ENCODE measurements at regions not wholly inside any gene's neighbourhood (a gene's known extent, or its start where the extent isn't known, plus 50 kb on each side); places are given as distances from the start of the nearest gene placed in this dataset.

GRCh38 chr6:167742719-167743303 lies 83.9 kb upstream of the AFDN start:
- CTCF ChIA-PET, result no interaction called here
- no peak for TF ChIP-seq CTCF (IDR thresholded peaks at IDR 0.05; ENCODE audit: insufficient read depth, low read depth, low read length)

GRCh38 chr6:167744681-167745669 lies 81.7 kb upstream of the AFDN start:
- no peak for TF ChIP-seq CTCF (IDR thresholded peaks at IDR 0.05; ENCODE audit: insufficient read depth, low read depth, low read length)
- Histone ChIP-seq H3K36me3 (ENCODE audit: control insufficient read depth, insufficient read depth, low read length) (no peaks in the 10 kb centered on the region), H3K27me3 (ENCODE audit: control insufficient read depth, insufficient read depth, low read length) (no peaks in the 10 kb centered on the region), H3K4me3 (ENCODE audit: low read depth, low read length) (no peak overlapping the region)
- POLR2A ChIA-PET, result no interaction called here
- CTCF ChIA-PET, result no interaction called here
- DNase-seq (ENCODE audit: low read depth), result no peak

More at GRCh38 chr6:167742719-167743303, 83.9 kb upstream of the AFDN start:
- POLR2A ChIA-PET, result no interaction called here
- DNase-seq (ENCODE audit: low read depth), result no peak
- Histone ChIP-seq H3K4me3 (ENCODE audit: low read depth, low read length) (no peak overlapping the region), H3K27me3 (ENCODE audit: control insufficient read depth, insufficient read depth, low read length) (no peaks in the 10 kb centered on the region), H3K36me3 (ENCODE audit: control insufficient read depth, insufficient read depth, low read length) (no peaks in the 10 kb centered on the region)

- H3K27me3 ChIP-seq (ENCODE audit: control insufficient read depth, insufficient read depth, low read length), result no peaks in the 10 kb centered on the region
- no peak for TF ChIP-seq CTCF (IDR thresholded peaks at IDR 0.05; ENCODE audit: insufficient read depth, low read depth, low read length)
- POLR2A ChIA-PET, result no interaction called here
- CTCF ChIA-PET, result no interaction called here
- H3K36me3 ChIP-seq (ENCODE audit: control insufficient read depth, insufficient read depth, low read length), result no peaks in the 10 kb centered on the region
- DNase-seq (ENCODE audit: low read depth), result no peak
- H3K4me3 ChIP-seq (ENCODE audit: low read depth, low read length), result no peak overlapping the region
These were observed 80.9 kb upstream of the AFDN start for GRCh38 chr6:167745670-167746389.

GRCh38 chr6:167746390-167746907 lies 80.3 kb upstream of the AFDN start:
- Histone ChIP-seq H3K27me3 (ENCODE audit: control insufficient read depth, insufficient read depth, low read length) (no peaks in the 10 kb centered on the region), H3K36me3 (ENCODE audit: control insufficient read depth, insufficient read depth, low read length) (no peaks in the 10 kb centered on the region), H3K4me3 (ENCODE audit: low read depth, low read length) (no peak overlapping the region)
- ChIA-PET POLR2A (no interaction called here), CTCF (no interaction called here)
- TF ChIP-seq CTCF (IDR thresholded peaks at IDR 0.05; ENCODE audit: insufficient read depth, low read depth, low read length), result no peak
- no peak for DNase-seq (ENCODE audit: low read depth)

- Histone ChIP-seq H3K27me3 (ENCODE audit: control insufficient read depth, insufficient read depth, low read length) (no peaks in the 10 kb centered on the region), H3K36me3 (ENCODE audit: control insufficient read depth, insufficient read depth, low read length) (no peaks in the 10 kb centered on the region), H3K4me3 (ENCODE audit: low read depth, low read length) (no peak overlapping the region)
- CTCF ChIA-PET, result no interaction called here
- TF ChIP-seq CTCF (IDR thresholded peaks at IDR 0.05; ENCODE audit: insufficient read depth, low read depth, low read length), result no peak
- no peak for DNase-seq (ENCODE audit: low read depth)
- POLR2A ChIA-PET, result no interaction called here
These were observed 79.7 kb upstream of the AFDN start for GRCh38 chr6:167746975-167747374.

Measured in BJ (cell line).